ENCODE measurements at regions not wholly inside any gene's neighbourhood (a gene's known extent, or its start where the extent isn't known, plus 50 kb on each side); places are given as distances from the start of the nearest gene placed in this dataset.

DNA sequence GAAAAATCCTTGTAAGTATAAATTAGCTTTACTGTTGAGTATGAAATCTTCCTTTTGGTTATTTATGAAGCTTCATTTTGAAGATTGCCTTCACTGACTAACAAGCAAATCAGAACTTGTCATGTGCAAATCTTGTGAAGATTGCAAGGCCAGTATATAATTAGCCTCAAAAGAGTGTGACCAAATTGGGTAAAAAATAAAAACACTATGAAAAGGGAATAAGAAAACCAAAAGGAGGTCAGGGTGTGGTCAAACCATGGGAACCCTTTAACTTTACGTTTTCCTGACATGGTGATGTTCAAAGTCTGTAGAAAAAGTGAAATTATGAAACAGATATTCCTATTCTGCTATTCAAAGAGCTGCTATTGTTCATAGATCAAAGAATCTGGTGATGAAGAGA lies 230.3 kb downstream of the BCAT1 start:
- no peak for TF ChIP-seq POLR2A (IDR thresholded peaks at IDR 0.05)
- TF ChIP-seq, protein P1, sequence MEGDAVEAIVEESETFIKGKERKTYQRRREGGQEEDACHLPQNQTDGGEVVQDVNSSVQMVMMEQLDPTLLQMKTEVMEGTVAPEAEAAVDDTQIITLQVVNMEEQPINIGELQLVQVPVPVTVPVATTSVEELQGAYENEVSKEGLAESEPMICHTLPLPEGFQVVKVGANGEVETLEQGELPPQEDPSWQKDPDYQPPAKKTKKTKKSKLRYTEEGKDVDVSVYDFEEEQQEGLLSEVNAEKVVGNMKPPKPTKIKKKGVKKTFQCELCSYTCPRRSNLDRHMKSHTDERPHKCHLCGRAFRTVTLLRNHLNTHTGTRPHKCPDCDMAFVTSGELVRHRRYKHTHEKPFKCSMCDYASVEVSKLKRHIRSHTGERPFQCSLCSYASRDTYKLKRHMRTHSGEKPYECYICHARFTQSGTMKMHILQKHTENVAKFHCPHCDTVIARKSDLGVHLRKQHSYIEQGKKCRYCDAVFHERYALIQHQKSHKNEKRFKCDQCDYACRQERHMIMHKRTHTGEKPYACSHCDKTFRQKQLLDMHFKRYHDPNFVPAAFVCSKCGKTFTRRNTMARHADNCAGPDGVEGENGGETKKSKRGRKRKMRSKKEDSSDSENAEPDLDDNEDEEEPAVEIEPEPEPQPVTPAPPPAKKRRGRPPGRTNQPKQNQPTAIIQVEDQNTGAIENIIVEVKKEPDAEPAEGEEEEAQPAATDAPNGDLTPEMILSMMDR (IDR thresholded peaks at IDR 0.05): no peak
